ENCODE measurements at regions not wholly inside any gene's neighbourhood (a gene's known extent, or its start where the extent isn't known, plus 50 kb on each side); places are given as distances from the start of the nearest gene placed in this dataset.

GRCh38 chr4:1500966-1501753 lies 94.9 kb upstream of the NKX1-1 start:
- TF ChIP-seq, protein P1, sequence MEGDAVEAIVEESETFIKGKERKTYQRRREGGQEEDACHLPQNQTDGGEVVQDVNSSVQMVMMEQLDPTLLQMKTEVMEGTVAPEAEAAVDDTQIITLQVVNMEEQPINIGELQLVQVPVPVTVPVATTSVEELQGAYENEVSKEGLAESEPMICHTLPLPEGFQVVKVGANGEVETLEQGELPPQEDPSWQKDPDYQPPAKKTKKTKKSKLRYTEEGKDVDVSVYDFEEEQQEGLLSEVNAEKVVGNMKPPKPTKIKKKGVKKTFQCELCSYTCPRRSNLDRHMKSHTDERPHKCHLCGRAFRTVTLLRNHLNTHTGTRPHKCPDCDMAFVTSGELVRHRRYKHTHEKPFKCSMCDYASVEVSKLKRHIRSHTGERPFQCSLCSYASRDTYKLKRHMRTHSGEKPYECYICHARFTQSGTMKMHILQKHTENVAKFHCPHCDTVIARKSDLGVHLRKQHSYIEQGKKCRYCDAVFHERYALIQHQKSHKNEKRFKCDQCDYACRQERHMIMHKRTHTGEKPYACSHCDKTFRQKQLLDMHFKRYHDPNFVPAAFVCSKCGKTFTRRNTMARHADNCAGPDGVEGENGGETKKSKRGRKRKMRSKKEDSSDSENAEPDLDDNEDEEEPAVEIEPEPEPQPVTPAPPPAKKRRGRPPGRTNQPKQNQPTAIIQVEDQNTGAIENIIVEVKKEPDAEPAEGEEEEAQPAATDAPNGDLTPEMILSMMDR (IDR thresholded peaks at IDR 0.05; ENCODE audit: insufficient read depth, low read length), result no peak
- TF ChIP-seq GABPA (IDR thresholded peaks at IDR 0.05; ENCODE audit: low read depth) (no peak), REST (IDR thresholded peaks at IDR 0.05; ENCODE audit: insufficient replicate concordance, low read depth) (no peak), POLR2AphosphoS5 (IDR thresholded peaks at IDR 0.05; ENCODE audit: low read depth) (no peak), SPI1 (IDR thresholded peaks at IDR 0.05; ENCODE audit: borderline replicate concordance, low read depth) (no peak)
